GM12874 (cell line): ENCODE measurements at regions not wholly inside any gene's neighbourhood (a gene's known extent, or its start where the extent isn't known, plus 50 kb on each side); places are given as distances from the start of the nearest gene placed in this dataset.

Source experiments
- CTCF ChIP-seq: IDR thresholded peaks from 2 replicates; pipeline ENCODE4 v1.5.1; 2011; ENCODE audit warnings: low read depth, mild to moderate bottlenecking, control low read depth, low read length, moderate library complexity; ENCODE audit not compliant: insufficient read depth

DNA sequence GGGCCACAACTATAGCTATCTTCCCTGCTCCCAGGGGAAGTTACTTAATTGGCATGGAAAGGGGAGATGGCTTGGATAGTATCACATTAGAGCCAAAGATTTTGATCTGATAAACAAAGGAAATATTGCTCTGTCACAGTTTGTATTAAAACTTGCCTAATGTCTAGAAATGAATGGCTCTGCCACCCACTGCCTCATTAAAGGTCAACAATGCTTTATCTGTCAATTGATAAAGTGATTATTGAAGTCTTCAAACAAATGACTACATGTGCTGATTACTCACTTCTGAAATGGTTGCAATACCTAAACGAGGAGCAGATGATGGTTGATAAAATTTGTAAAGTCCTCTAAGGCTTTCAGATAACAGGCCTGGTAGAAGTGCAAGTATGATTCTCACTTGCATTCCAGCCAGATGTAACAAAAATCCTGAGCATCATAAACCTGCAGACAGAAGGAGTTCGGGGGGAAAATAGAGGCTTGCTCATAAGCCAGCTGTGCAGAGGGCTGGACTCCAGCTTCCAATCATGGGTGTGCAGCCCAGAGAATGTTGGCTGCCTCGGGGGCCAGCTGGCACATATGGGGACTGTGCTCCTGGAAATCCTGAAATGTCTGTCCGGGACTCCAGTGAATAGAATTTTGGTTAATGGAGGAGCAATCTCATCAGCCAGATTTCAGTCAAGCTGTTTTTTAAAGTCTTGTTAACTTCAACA lies 200.5 kb upstream of the SLC27A6 start:
- TF ChIP-seq CTCF: no peak

DNA sequence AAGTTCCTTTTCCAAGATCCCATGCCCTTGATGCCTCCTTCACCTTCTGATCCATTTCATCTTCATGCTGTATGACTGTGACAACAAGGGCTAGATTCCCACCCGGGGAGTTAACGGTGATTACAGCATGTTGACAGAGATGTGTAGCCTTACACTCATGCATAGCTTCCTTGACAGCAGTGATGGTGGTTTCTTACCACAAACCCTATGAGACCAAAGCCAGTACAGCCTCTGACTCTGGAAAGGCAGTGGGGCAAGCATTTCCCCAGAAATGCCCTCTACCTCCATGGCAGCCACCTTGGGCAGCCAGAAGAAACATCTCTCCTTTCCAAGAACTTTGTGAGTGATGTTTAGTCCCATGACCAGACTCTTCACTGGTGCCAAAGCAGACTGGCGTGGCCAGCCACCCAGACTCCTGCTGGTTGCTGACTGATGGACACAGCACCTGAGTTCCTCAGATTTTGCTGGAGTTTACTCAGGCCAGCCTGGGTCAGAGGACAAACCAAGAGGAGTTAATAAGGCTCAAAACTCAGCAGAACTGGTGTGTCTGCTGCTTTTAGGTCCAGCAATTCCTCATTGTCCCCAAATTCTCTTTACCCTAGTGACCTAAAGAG lies 199.7 kb upstream of the SLC27A6 start:
- TF ChIP-seq CTCF: no peak

- TF ChIP-seq CTCF: no peak
Observed at GRCh38 chr5:128766406-128766805, 198.9 kb upstream of the SLC27A6 start.

GRCh38 chr5:128770907-128771306 lies 194.4 kb upstream of the SLC27A6 start:
- TF ChIP-seq CTCF: no peak

DNA sequence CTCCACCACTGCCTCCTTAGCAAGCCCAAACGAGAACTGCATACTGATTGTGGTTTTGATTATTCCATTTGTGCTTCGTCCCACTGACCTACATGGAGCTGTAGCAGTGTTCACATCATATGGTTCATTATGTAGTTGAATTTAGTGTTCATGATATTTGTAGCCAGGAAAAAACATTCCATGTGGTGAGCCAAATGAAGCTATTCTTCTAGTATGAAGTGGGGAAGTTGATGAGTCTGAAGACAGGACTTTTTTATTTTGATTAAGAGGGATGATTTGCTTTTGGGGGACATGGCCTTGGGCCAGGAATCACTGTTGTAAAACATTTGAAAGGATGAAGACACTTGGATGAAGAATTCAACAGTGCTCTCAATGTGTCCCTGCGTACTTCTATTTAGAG lies 192.9 kb upstream of the SLC27A6 start:
- TF ChIP-seq CTCF: no peak

- TF ChIP-seq CTCF: no peak
Observed at GRCh38 chr5:128773378-128773777, 191.9 kb upstream of the SLC27A6 start.

GRCh38 chr5:128774605-128775004 lies 190.7 kb upstream of the SLC27A6 start:
- TF ChIP-seq CTCF: no peak
